GM12892 (cell line): ENCODE measurements at regions not wholly inside any gene's neighbourhood (a gene's known extent, or its start where the extent isn't known, plus 50 kb on each side); places are given as distances from the start of the nearest gene placed in this dataset.

Source experiments
- DNase-seq: peaks from one replicate; pipeline ENCODE4 v3.0.0; 2011; ENCODE audit not compliant: insufficient read length
- FAIRE-seq: peaks from 2 replicates; lab custom pipeline; 2011; peaks lifted over from hg19 to GRCh38; lab: Jason Lieb, UNC
- POLR2A ChIP-seq: IDR thresholded peaks from 2 replicates; pipeline ENCODE4 v1.6.1; 2011; ENCODE audit warnings: low read depth, low read length, control low read depth
- POLR2AphosphoS5 ChIP-seq: IDR thresholded peaks from 2 replicates; pipeline ENCODE4 v1.6.1; 2011; ENCODE audit warnings: low read depth, low read length, control low read depth
- TAF1 ChIP-seq: IDR thresholded peaks from 2 replicates; pipeline ENCODE4 v1.6.1; 2011; ENCODE audit warnings: low read depth, mild to moderate bottlenecking, control low read depth, low read length, borderline replicate concordance

DNA sequence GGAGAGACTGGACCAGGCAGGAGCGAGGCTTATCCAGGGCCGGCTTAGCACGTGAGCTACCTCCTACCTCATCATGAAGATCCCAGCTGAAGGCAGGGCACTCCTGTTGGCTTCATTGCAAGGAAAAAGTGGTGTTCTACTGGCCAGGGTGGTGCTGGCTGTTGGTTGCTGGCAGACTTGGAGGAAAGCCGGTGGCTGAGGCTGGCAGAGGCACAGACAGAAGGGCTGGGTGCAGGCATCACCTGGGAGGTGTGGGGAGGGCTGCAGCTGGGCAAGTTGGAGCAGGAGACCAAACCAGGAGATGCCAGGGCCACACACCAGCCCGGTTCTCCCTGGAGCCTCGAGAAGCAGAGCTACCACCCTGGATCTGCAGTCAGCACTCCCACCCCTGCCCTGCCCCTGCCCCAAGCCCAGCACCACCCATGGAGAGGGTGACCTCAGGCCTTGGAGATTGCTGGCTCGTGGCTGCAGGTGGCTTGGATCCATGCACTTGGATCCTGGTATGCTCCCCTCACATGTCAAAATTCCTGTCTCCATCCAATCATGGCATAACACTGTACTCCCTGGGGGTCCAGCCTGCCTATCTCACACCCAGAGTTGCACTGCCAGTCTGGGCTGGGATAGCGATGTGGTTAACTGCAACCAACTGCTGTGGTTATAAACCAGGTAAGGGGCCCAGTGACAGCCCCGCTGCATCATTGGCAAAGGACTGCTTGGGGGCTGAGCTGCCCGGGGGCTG lies 49.7 kb downstream of the GLI2 start:
- no peak for FAIRE-seq
- TF ChIP-seq POLR2AphosphoS5 (no peak), TAF1 (no peak), POLR2A (no peak)
- no peak for DNase-seq

- TF ChIP-seq POLR2A (no peak), TAF1 (no peak), POLR2AphosphoS5 (no peak)
- DNase-seq: no peak
- FAIRE-seq: no peak
These were observed 50.6 kb downstream of the GLI2 start for GRCh38 chr2:120786038-120786960.

- no peak for DNase-seq
- no peak for FAIRE-seq
- TF ChIP-seq TAF1 (no peak), POLR2A (no peak), POLR2AphosphoS5 (no peak)
These were observed 51.6 kb downstream of the GLI2 start for GRCh38 chr2:120787111-120787821.

GRCh38 chr2:120787822-120788700 lies 52.4 kb downstream of the GLI2 start:
- TF ChIP-seq TAF1: no peak
- no peak for TF ChIP-seq POLR2AphosphoS5
- TF ChIP-seq POLR2A: no peak
- DNase-seq: no peak
- no peak for FAIRE-seq

DNA sequence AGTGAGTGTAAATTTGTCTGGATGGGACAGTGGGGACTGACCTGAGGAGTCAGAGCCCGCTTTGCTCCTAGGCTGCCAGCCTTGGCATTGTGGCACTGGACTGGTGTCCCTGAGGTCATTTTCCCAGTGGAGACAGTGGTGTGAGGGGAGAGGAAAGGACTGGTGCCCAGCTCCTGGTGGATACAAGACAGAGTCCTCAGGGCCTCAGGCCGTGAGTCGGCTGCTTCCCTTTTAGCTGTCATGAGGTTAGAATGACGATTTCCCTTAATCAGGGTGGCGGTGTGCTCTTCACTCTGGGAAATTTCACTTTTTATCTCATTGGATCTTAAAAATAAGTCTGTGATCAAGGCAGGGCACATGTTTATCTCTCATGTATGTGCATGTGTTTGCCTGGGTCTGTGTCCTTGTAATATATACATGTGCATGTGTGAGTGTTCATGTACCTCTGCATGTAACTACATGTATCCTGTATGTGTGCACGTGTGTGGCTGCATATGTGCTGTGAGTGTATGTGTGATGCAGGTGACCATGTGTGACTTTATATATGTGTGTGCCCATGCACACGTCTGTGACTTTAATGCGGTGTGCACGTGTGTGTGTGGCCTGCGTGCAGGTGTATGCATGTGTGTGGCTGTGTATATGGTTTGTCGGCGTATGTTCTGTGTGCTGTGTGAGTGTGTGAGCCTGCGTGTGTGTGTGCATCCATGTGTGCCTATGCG lies 55.7 kb downstream of the GLI2 start:
- FAIRE-seq (no peak), DNase-seq (no peak)
- TF ChIP-seq POLR2A (no peak), TAF1 (no peak), POLR2AphosphoS5 (no peak)

GRCh38 chr2:120791962-120792297 lies 56.3 kb downstream of the GLI2 start:
- no peak for DNase-seq

DNA sequence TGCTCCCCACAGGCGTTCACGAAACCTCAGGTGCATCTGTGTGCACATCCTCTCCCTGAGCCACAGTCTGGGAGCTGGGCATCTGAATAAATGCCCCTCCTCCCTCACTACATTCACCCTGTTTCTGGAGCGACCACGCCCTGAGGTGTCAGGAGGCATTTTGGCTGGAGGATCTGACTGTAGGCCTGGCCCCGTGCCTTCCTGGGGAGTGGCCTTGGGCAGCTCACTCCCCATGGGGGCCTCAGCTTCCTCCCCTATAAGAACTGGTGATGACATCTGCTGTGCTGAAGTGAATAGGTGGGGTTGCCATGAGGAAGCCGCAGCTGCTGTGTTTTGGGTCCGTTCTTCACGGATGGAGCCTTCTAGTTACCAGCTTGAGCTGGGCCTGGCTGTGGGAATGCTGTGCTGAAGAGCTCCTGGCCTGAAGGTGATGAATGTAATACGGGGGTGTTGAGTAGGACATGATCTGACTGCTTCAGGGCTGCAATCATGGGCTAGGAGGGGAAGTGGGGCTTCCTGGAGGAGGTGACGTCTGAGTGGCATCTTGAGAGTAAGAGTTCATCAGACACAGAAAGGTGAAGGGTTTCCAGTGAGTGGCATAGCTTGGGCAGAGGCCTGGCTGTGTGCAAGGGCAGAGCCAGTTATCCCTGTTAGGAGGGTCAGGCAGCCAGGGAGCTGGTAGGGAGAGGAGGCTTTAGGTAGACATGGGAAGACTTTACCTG lies 58.2 kb downstream of the GLI2 start:
- DNase-seq (no peak), FAIRE-seq (no peak)
- TF ChIP-seq POLR2AphosphoS5 (no peak), POLR2A (no peak), TAF1 (no peak)

More at GRCh38 chr2:120791962-120792297, 56.3 kb downstream of the GLI2 start:
- no peak for FAIRE-seq
- TF ChIP-seq POLR2AphosphoS5: no peak
- TF ChIP-seq TAF1: no peak
- TF ChIP-seq POLR2A: no peak

GRCh38 chr2:120794716-120795115 lies 59.0 kb downstream of the GLI2 start:
- FAIRE-seq (no peak), DNase-seq (no peak)
- TF ChIP-seq POLR2A (no peak), POLR2AphosphoS5 (no peak)

DNA sequence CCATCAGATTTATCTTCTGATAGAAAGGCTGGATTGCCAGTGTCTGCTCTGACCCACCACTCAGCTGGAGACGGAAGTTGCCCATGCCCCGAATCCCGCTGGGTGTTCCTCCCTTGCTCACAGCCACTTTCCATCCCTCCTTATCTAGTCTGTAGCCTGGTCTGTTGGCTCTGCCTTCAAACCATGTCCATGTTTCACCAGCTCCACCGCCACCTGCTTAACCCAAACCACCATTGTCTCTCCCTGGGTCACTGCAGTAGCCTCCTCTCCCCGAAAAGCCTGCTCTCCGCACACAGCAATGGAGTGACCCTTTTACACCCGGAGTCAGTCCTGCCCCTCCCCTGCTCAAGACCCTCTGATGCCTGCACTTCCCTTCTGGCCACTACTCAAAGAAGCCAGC lies 60.4 kb downstream of the GLI2 start:
- TF ChIP-seq TAF1 (no peak), POLR2AphosphoS5 (no peak), POLR2A (no peak)
- FAIRE-seq: no peak
- no peak for DNase-seq
